Cardiac muscle cell (in vitro differentiated cells and primary cell): ENCODE measurements at regions not wholly inside any gene's neighbourhood (a gene's known extent, or its start where the extent isn't known, plus 50 kb on each side); places are given as distances from the start of the nearest gene placed in this dataset.
"Not testable (repeated sequence)": the region's sequence is repeated elsewhere in the genome, so short reads cannot be mapped to it uniquely, and the experiment has no call there.

Experiments
- DNase-seq, 2 donors: peaks; one replicate each; pipeline versions ENCODE4 v3.0.0 to v3.0.0-alpha.2; 2010 to 2017; ENCODE audit warnings: low read depth in 1 of 2, low spot score in 1 of 2
- H3K27ac ChIP-seq: fragments of 200-600 bp; sonication (generic); 2 replicates; pipeline ENCODE4 v1.5.1; 2016
- H3K27me3 ChIP-seq: fragments of 200-600 bp; sonication (generic); 2 replicates; pipeline ENCODE4 v1.6.0; 2016; ENCODE audit warnings: control low read depth
- H3K36me3 ChIP-seq: fragments of 200-600 bp; sonication (generic); 2 replicates; pipeline ENCODE4 v1.5.1; 2016; ENCODE audit warnings: control low read depth
- H3K4me1 ChIP-seq: fragments of 200-600 bp; sonication (generic); 2 replicates; pipeline ENCODE4 v1.8.1; 2017; ENCODE audit warnings: low read depth, mild to moderate bottlenecking, mixed run types
- H3K4me3 ChIP-seq: fragments of 200-600 bp; sonication (generic); 2 replicates; pipeline ENCODE4 v1.5.1; 2016; ENCODE audit warnings: mild to moderate bottlenecking
- H3K9me3 ChIP-seq: fragments of 200-600 bp; sonication (generic); 2 replicates; pipeline ENCODE4 v1.5.1; 2017; ENCODE audit warnings: low read depth, mild to moderate bottlenecking, control low read depth
- CTCF ChIP-seq: IDR thresholded peaks from 2 replicates; pipeline ENCODE4 v1.5.1; 2012; ENCODE audit warnings: low read depth, mild to moderate bottlenecking, low read length

DNA sequence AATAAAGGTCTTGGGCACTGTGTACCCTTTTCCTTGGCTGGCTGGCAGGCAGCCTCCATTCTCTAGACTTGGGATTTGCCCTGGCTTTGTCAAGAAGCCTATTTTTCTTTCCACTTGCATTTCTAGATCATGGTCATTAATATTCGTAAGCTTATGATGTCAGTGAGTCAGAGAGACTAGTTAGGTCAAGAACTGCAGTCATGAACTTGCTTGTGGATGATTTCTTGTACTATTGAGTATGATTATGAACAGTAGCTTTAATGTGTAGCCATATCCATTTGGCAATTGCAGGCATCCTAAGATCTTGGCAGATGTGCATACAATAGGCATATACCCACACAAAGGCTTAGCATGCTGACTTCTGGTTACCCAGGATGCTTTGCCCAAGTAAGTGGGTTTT, 186.8 kb upstream of the CLINT1 start:
- no peak for TF ChIP-seq CTCF
- no peak for DNase-seq
- no peaks in the 10 kb centered on the region for H3K9me3 ChIP-seq
- H3K4me1 ChIP-seq: no peaks in the 10 kb centered on the region
- H3K27ac ChIP-seq: no peak overlapping the region
- H3K36me3 ChIP-seq: no peaks in the 10 kb centered on the region
- no peaks in the 10 kb centered on the region for H3K27me3 ChIP-seq
- no peak overlapping the region for H3K4me3 ChIP-seq

GRCh38 chr5:158039911-158040347, 181.0 kb upstream of the CLINT1 start:
- TF ChIP-seq CTCF: no peak
- no peaks in the 10 kb centered on the region for H3K4me1 ChIP-seq
- no peaks in the 10 kb centered on the region for H3K27me3 ChIP-seq
- no peak overlapping the region for H3K27ac ChIP-seq
- DNase-seq: no peak
- no peaks in the 10 kb centered on the region for H3K9me3 ChIP-seq
- H3K36me3 ChIP-seq: no peaks in the 10 kb centered on the region
- no peak overlapping the region for H3K4me3 ChIP-seq

GRCh38 chr5:158039441-158039840, 180.5 kb upstream of the CLINT1 start:
- no peak overlapping the region for H3K27ac ChIP-seq
- DNase-seq: no peak
- TF ChIP-seq CTCF: no peak
- H3K9me3 ChIP-seq: peaks cover 2% of the 10 kb centered on the region
- no peaks in the 10 kb centered on the region for H3K4me1 ChIP-seq
- H3K27me3 ChIP-seq: no peaks in the 10 kb centered on the region
- no peak overlapping the region for H3K4me3 ChIP-seq
- no peaks in the 10 kb centered on the region for H3K36me3 ChIP-seq

- not testable (repeated sequence) for H3K4me1 ChIP-seq, H3K9me3 ChIP-seq, H3K4me3 ChIP-seq, DNase-seq, H3K27me3 ChIP-seq, H3K27ac ChIP-seq, H3K36me3 ChIP-seq
Measured at GRCh38 chr5:158036983-158037595, 178.1 kb upstream of the CLINT1 start.

GRCh38 chr5:158034586-158034985, 175.6 kb upstream of the CLINT1 start:
- H3K9me3 ChIP-seq, H3K4me3 ChIP-seq, H3K36me3 ChIP-seq, H3K4me1 ChIP-seq, H3K27ac ChIP-seq, H3K27me3 ChIP-seq, DNase-seq: not testable (repeated sequence)

DNA sequence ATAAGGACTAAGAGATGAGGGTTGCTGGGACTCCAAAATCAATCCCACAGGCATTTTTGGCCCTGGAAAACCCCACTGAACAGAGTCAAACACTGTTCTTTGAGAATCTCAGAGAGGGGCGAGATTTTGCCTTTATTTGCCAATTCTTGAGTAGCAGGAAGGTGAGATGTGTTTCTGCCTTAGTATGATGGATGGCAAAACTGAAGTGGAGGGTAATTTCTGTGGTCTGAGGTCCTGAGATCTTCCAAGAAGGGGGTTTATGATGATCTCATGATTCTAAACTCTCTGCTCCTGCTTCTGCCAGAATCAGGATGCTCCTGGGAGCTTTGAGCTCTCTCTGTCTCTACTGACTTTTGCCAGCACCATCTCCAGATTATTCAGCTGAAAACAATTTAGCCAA, 174.8 kb upstream of the CLINT1 start:
- no peak for TF ChIP-seq CTCF
- Histone ChIP-seq H3K9me3 (peaks cover 5% of the 10 kb centered on the region), H3K4me1 (no peaks in the 10 kb centered on the region), H3K4me3 (no peak overlapping the region), H3K36me3 (no peaks in the 10 kb centered on the region), H3K27me3 (no peaks in the 10 kb centered on the region), H3K27ac (no peak overlapping the region)
- no peak for DNase-seq

- Histone ChIP-seq H3K27me3 (no peaks in the 10 kb centered on the region), H3K4me1 (no peaks in the 10 kb centered on the region), H3K36me3 (no peaks in the 10 kb centered on the region), H3K4me3 (no peak overlapping the region), H3K9me3 (peaks cover 5% of the 10 kb centered on the region), H3K27ac (no peak overlapping the region)
- DNase-seq: no peak
- TF ChIP-seq CTCF: no peak
Measured at GRCh38 chr5:158033076-158033475, 174.1 kb upstream of the CLINT1 start.
